ENCODE measurements at regions not wholly inside any gene's neighbourhood (a gene's known extent, or its start where the extent isn't known, plus 50 kb on each side); places are given as distances from the start of the nearest gene placed in this dataset.
"Not testable (repeated sequence)": the region's sequence is repeated elsewhere in the genome, so short reads cannot be mapped to it uniquely, and the experiment has no call there.

DNA sequence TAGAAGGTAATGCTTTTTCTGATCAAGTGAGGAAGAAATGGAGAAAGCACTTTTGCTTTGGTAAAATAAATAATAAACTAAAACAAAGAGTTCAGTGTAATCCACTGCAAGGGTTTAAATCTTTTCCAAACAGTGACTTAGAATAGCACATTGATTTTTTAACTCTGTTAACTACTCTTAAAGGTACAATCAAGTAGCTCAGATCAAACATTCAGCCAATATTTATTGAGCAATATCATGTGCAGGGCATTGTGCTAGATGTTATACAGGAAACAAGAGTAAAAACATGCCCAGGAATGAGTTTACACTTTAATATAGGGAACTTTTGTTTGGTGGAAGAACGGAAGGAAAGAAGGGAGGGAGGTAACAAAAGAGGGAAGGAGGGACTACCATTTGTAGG lies 479.8 kb downstream of the KLHL13 start:
- no peak overlapping the region for H3K27ac Mint-ChIP-seq
- TF ChIP-seq, protein P1, sequence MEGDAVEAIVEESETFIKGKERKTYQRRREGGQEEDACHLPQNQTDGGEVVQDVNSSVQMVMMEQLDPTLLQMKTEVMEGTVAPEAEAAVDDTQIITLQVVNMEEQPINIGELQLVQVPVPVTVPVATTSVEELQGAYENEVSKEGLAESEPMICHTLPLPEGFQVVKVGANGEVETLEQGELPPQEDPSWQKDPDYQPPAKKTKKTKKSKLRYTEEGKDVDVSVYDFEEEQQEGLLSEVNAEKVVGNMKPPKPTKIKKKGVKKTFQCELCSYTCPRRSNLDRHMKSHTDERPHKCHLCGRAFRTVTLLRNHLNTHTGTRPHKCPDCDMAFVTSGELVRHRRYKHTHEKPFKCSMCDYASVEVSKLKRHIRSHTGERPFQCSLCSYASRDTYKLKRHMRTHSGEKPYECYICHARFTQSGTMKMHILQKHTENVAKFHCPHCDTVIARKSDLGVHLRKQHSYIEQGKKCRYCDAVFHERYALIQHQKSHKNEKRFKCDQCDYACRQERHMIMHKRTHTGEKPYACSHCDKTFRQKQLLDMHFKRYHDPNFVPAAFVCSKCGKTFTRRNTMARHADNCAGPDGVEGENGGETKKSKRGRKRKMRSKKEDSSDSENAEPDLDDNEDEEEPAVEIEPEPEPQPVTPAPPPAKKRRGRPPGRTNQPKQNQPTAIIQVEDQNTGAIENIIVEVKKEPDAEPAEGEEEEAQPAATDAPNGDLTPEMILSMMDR (IDR thresholded peaks at IDR 0.05; ENCODE audit: unreplicated experiment) = no peak
- H3K4me1 Mint-ChIP-seq = no peaks in the 10 kb centered on the region

DNA sequence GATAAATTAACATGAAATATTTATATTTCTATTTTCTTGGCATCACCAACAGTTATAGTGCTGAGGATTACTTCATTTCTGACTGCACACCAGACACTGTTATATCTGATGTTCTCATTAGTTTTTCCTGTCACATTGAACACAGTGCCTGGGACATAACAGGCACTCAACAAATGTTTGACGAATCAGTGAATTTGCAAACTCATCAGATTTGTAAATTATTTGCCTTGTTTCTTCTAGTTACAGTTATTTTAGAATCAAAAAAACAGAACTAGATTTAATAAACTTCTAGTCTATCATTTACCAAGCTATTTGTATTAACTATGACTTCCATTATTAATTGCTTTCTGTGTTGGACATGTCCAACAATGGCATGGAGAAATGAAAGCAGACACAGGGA lies 483.3 kb downstream of the KLHL13 start:
- DNase-seq (ENCODE audit: low spot score in 2 of 2, unreplicated experiment in 2 of 2) = no peak
- no peak overlapping the region for H3K27ac Mint-ChIP-seq
- TF ChIP-seq, protein P1 (IDR thresholded peaks at IDR 0.05; ENCODE audit: unreplicated experiment) = no peak
- no peaks in the 10 kb centered on the region for H3K27me3 Mint-ChIP-seq (ENCODE audit: low read depth)
- peaks cover 12% of the 10 kb centered on the region for H3K9me3 Mint-ChIP-seq
- no peaks in the 10 kb centered on the region for H3K4me1 Mint-ChIP-seq
- no peak overlapping the region for H3K4me3 Mint-ChIP-seq
- H3K36me3 Mint-ChIP-seq = no peaks in the 10 kb centered on the region

More for the DNA sequence above, 479.8 kb downstream of the KLHL13 start:
- no peak for DNase-seq (ENCODE audit: low spot score in 2 of 2, unreplicated experiment in 2 of 2)
- Mint-ChIP-seq H3K4me3 (no peak overlapping the region), H3K27me3 (ENCODE audit: low read depth) (no peaks in the 10 kb centered on the region), H3K9me3 (peaks cover 15% of the 10 kb centered on the region), H3K36me3 (no peaks in the 10 kb centered on the region)

DNA sequence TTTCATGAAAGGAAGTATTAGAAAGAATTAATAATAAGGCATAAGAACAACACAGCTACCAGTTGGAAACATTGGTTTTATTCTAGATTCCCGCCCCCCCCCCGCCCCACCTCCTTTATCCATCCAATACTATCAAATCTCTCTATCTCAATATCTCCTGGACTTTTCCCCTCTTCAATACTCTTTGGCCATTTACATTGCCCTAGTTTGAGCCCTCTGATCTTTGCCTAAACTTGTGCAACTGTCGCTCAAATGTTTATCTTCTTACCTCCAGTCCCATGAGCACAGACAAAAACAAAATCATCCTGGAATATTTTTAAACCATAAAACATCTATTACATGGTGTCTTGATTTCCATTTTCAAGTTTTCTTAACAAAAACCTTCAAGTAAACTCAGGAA lies 488.2 kb downstream of the KLHL13 start:
- Mint-ChIP-seq H3K27ac (no peak overlapping the region), H3K9me3 (peaks cover 26% of the 10 kb centered on the region), H3K4me1 (no peaks in the 10 kb centered on the region), H3K27me3 (ENCODE audit: low read depth) (no peaks in the 10 kb centered on the region), H3K4me3 (no peak overlapping the region), H3K36me3 (no peaks in the 10 kb centered on the region)
- no peak for DNase-seq (ENCODE audit: low spot score in 2 of 2, unreplicated experiment in 2 of 2)
- TF ChIP-seq, protein P1 (IDR thresholded peaks at IDR 0.05; ENCODE audit: unreplicated experiment) = no peak

DNA sequence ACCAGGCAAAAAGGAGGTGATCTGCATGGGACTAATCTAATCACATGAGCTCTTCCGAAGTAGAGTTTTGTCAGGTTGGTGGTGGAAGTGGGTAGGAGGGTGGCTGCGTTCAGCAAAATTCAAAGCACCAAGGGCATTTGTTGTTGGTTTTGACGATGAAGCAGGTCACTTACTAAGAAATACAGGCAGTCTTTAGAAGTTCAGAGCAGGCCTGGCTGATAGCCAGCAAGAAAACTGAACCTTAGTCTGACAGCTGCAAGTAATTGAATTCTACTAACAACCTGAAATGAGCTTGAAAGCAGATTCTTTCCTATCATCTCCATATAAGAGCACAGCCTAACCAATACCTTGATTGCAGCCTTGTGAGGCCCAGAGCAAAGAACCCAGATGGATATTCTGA lies 505.8 kb downstream of the KLHL13 start:
- no peaks in the 10 kb centered on the region for H3K27me3 Mint-ChIP-seq (ENCODE audit: low read depth)
- H3K9me3 Mint-ChIP-seq = peaks cover 30% of the 10 kb centered on the region
- no peak for DNase-seq (ENCODE audit: low spot score in 2 of 2, unreplicated experiment in 2 of 2)
- no peaks in the 10 kb centered on the region for H3K4me1 Mint-ChIP-seq
- H3K4me3 Mint-ChIP-seq = no peak overlapping the region
- H3K27ac Mint-ChIP-seq = no peak overlapping the region
- TF ChIP-seq, protein P1 (IDR thresholded peaks at IDR 0.05; ENCODE audit: unreplicated experiment) = no peak
- no peaks in the 10 kb centered on the region for H3K36me3 Mint-ChIP-seq

DNA sequence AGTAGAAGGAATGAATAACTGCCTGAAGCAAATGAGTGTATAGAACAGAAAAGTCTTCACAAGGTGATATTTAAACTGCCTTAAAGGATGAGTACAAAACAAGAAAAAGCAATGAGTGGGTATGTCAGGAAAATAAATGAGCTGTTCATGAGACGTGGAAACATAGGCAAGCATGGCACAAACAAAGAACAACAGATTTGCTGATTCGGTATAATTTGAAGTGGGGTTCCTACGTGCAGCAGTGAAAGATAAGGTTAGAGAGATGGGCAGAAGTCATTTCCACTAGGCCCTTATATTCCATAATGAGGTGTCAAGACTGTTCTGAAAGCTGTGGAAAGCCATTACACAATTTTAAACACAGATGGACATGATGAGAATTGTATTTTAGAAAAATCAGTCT lies 506.6 kb downstream of the KLHL13 start:
- no peak for DNase-seq (ENCODE audit: low spot score in 2 of 2, unreplicated experiment in 2 of 2)
- no peaks in the 10 kb centered on the region for H3K36me3 Mint-ChIP-seq
- no peak overlapping the region for H3K4me3 Mint-ChIP-seq
- no peaks in the 10 kb centered on the region for H3K4me1 Mint-ChIP-seq
- TF ChIP-seq, protein P1 (IDR thresholded peaks at IDR 0.05; ENCODE audit: unreplicated experiment) = no peak
- H3K27ac Mint-ChIP-seq = no peak overlapping the region
- H3K9me3 Mint-ChIP-seq = peaks cover 26% of the 10 kb centered on the region
- H3K27me3 Mint-ChIP-seq (ENCODE audit: low read depth) = no peaks in the 10 kb centered on the region

DNA sequence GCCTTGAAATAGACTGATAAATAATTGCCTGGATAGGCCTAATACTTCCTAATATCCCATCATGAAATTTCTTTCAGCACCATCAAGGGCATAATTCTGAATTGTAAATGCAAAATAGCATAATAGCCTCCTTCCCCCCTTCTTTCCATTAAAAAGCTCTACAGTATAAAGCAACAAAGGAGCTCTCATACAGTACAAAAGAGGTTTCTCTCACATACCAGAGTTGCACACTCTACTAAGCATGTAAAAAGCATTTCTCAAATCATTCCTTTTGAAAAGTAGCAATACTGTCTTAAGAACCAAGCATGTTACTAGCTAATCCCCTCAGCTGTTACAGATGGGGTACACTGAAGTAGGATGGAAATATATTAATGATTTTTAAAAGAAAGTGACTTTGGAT lies 509.0 kb downstream of the KLHL13 start:
- Mint-ChIP-seq H3K4me1 (no peaks in the 10 kb centered on the region), H3K9me3 (peaks cover 39% of the 10 kb centered on the region), H3K27ac (no peak overlapping the region), H3K4me3 (no peak overlapping the region), H3K27me3 (ENCODE audit: low read depth) (no peaks in the 10 kb centered on the region), H3K36me3 (no peaks in the 10 kb centered on the region)
- TF ChIP-seq, protein P1 (IDR thresholded peaks at IDR 0.05; ENCODE audit: unreplicated experiment) = no peak
- no peak for DNase-seq (ENCODE audit: low spot score in 2 of 2, unreplicated experiment in 2 of 2)

DNA sequence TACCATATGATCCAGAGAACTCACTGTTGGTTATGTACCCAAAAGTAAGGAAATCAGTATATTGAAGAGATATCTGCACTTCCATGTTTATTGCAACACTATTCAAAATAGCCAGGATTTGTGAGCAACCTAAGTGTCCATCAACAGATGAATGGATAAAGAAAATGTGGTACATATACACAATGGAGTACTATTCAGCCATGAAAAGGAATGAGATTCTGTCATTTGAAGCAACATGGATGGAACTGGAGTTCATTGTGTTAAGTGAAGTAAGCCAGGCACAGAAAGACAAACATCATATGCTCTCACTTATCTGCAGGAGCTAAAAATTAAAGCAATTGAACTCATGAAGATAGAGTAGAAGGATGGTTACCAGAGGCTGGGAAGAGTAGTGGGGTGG lies 510.5 kb downstream of the KLHL13 start:
- H3K27me3 Mint-ChIP-seq (ENCODE audit: low read depth); H3K36me3 Mint-ChIP-seq; H3K4me3 Mint-ChIP-seq; H3K27ac Mint-ChIP-seq; H3K4me1 Mint-ChIP-seq; DNase-seq (ENCODE audit: low spot score in 2 of 2, unreplicated experiment in 2 of 2): not testable (repeated sequence)
- peaks cover 52% of the 10 kb centered on the region for H3K9me3 Mint-ChIP-seq

Measured in mesothelial cell of epicardium (in vitro differentiated cells).